GM21360 (cell line): ENCODE measurements at regions not wholly inside any gene's neighbourhood (a gene's known extent, or its start where the extent isn't known, plus 50 kb on each side); places are given as distances from the start of the nearest gene placed in this dataset.
"Not testable (repeated sequence)": the region's sequence is repeated elsewhere in the genome, so short reads cannot be mapped to it uniquely, and the experiment has no call there.

ENCODE experiments used
- ATAC-seq: cut with Tn5 transposase; IDR thresholded peaks from one replicate; pipeline ENCODE4 v1.9.1; 2021; ENCODE audit warnings: mild to moderate bottlenecking, moderate library complexity; ENCODE audit not compliant: unreplicated experiment

DNA sequence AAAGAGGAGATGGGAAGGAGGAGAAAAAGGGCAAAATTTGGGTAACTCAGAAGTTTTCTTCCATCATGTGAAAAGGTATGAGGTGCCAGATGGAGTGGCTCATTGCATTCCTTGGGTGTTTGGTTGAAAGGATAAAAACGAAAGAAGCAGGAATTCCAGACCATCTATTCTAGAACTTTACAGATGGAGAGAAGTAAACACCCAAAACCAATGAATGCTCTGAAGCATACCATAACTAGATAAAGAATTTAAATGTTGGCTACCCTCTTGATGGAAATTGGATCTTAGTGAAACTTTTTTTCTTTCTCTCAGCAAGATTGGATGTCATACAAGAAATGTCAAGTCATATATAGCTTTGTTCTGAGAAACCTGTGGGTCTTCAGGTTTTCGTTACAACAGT lies 175.6 kb upstream of the FAR2 start:
- ATAC-seq, result no peak

DNA sequence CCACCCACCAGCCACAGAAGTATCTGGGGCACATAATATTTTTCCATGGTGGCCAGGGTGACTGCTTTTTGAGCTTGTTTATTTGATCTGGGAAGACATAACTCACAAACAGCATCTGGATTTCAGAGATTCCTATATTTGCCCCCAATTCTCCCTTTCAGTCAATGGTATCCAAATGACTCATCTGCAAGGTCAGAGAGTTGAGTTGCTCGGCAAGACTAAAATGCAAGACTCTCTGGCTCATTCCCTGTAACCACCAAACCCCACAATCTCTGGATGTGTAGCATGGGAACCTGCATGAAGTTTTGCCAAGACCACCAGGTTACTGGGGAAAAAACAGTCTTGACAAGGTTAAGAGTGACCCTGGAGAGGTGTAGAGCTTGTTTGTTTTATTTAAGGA lies 174.9 kb upstream of the FAR2 start:
- no peak for ATAC-seq

DNA sequence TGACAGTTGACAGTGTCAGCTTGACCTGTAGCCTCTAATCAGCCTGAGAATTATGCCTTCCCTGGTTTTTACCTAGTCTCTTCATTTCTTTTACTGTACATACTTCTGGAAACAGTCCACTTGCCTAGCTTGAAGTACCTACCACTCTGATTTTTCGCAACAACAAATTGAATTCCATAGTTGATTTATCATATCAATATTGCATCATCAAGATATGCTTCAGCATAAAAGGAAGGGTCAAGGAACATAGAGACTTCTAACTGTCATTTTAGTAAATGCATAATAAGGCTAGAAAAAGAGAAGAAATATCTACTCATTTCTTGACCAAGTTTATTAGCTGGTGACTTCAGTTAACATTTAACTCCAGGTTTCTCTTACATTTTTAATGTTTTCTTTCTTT lies 174.2 kb upstream of the FAR2 start:
- no peak for ATAC-seq

DNA sequence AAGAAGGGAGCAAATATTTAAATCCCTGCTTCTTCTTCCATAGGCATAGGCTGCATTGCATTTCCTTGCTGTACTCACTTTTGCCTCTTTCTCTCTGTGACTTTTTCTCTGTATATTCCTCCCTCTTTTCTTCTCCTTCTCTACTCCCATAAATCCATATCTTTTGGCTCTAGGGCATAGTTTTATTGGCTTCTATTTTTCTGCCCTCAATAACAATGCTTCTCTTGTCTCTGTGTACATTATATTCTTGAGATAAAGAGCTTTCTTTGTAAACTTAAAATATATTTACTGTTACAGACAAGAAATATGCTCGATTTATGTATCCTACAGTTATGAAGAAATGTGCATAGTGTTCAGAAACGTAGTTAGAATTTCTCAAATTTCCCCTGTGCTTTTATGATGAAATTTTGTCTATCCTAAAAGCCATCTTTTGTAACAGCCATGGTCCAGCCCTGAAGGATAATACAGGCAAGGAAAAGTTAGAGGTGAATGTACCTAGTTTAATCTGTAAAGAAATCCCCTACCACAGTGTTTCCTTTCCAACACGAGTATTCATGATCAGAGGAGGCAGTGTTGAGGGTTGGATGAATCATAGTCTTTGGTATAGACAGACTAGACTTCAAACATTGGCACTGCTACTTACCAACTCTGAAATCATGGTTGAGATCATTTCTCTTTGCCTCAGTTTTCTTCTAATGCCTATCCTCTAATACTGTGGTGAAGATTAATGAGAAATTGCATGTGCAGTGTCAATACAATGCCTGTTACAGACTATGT lies 173.3 kb upstream of the FAR2 start:
- ATAC-seq, result no peak

DNA sequence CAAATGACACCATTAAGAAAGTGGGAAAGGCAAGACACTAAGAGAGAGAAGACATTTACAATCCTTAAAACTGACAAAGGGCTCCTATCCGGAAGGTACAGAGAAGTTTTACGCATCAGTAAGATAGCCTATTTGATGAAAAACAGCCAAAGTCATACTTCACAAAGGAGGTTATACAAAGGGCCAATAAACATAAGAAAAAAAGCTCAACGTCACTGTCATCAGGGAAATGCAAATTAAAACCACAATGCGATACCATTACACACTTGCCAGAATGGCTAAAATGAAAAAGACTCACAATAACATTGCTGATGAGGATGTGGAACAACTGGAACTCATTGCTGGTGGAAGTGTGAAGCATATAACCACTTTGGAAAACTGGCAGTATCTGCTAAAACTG lies 168.6 kb upstream of the FAR2 start:
- ATAC-seq, result no peak

DNA sequence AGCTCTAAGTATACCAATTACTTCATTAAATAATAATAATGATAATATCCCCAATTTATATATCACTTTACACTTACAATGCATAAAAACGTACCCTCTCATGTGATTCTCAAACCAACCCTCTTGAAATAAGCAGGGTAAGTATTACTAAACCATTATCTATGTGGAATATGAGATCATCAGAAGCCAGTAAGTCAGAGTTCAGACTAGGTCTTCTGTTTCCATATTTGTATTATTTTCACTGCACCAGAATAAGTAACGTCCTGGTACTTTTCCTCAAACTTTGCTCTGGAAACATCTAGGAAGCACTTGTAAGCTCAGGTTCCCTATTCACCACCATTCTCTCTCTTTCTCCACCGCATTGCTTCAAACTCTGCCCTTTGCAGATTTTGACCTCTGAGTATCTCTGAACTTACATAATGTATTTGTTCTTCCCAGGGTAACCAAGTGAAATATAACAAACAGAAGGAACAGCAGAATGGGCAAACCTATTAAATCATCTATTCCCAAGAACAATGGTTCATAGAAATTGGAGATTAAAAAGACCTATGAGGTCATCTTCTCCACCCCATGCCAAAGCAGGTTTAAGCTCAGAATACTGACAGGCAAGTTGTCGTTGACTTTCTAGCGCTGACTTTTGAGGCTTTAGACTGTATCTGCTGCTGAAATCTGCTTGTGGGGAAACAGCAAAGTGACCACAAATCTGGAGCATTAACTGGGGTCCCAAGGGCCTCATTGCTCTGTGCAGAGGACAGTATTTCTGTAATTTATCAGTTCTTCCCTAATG lies 161.3 kb upstream of the FAR2 start:
- no peak for ATAC-seq

DNA sequence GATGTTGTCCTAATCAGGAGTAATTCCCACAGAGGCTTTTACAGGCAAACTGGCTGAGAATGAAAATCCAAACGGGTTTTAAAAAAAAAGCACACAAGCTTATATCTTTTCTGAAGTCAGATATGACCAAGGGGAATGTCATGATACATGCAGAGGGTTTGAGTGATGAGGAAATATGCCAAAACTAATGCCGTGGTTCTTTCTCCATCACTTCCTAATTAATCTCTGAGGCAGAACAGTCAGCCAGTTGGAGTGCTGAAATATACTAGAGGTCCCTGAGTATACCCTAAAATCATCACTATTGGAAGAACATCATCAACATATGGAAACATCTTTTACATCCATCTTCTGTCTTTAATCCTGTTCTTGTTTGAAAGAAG lies 160.8 kb upstream of the FAR2 start:
- no peak for ATAC-seq

DNA sequence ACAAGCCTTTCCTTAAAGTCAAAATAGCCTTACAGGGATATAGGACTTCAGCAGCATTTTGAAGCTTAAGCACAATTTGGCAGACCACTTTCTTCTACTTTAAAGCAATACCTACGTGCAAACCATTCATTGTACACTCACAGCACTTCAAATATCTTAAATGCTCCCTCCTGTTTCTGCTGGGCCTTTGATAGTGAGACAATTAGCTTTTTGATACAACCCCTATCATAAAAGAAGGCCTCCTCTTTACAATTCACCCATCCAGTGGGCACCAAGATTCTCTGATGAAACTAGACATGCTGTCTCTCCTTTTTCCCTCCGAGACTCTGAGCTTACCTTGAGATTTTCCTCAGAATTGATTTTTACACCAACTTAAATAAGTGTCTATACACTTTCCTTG lies 157.5 kb upstream of the FAR2 start:
- no peak for ATAC-seq

DNA sequence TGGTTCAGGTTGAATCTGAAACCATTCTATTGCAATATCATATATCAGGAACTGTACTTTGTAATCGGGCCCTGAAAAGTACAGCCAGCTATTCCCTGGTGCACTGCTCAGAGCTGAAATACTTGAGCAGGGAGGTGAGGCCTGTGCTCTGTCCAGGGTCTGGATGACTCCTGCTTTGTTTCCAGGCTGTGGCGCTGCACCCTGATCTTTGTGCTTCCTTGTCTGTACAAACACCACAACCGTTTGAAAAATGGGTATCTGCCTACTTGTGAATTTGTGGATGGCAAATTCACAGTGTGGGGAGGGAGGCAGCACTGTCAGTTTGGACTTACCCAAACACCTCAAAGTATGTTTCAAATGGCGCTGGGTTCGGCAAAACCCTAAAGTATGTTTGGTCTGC lies 155.4 kb upstream of the FAR2 start:
- ATAC-seq, result no peak

DNA sequence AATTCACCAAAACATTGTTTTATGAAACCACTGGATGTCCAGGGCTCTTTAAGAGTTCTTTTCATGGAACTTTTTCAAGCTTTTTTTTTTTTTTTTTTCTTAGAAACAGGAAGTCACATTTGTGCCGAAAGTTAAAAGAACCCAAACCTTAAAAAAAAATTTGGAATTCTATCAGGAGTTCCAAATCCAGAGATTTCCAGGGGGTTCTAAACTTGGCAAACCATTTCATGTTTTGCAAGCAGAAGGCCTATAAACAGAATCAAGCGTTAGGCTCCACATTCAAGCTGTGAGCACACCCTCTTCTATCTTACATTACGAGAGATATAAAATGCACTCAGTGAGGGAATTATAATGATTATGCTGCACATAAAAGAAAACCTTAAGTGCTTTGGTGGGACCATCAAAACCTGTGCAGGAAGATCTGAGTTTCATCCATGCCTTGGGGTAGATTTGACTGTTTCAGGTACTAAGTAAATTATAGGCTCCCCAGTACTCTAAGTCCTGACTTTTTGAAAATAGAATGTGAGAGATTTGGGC lies 154.8 kb upstream of the FAR2 start:
- ATAC-seq, result no peak

DNA sequence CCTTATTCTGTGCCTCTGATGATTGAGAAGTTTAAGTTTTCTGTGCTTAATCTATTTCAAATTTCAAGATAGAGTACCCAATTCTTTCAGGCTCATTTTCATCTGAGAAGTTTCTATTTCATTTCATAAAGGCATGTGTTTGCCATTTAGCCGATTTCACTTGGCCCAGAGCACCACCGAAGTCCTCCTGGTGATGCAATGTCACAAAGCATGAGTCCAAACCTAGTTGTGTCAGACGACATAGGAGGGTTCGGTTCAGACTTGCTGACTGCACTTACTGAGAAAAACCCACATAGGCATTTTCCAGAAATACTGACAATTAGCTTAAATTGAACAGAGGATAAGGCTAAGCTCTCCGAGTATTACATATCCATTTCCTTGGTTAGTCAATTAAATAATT lies 152.4 kb upstream of the FAR2 start:
- no peak for ATAC-seq

DNA sequence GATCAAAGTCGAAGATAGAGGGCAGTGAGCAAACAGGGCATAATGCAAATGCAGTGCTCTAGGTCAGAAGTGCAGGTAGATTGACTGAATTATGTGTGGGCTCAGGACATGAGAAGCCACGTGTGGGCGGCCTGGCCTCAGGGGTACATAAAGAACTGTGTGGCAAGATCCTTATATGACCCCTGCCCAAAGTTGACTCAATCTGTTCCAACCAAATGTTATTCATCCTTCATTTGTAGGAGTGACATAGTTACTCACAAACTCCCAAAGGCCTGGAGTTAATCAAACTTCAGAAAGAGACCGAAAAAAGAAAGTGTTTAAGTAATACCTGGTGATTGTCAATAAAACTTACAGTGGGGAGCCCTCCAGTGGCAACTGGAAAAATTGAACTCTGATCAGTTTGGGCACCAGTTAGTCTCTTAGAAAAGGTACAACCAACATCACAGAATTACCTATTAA lies 150.4 kb upstream of the FAR2 start:
- ATAC-seq, result no peak

DNA sequence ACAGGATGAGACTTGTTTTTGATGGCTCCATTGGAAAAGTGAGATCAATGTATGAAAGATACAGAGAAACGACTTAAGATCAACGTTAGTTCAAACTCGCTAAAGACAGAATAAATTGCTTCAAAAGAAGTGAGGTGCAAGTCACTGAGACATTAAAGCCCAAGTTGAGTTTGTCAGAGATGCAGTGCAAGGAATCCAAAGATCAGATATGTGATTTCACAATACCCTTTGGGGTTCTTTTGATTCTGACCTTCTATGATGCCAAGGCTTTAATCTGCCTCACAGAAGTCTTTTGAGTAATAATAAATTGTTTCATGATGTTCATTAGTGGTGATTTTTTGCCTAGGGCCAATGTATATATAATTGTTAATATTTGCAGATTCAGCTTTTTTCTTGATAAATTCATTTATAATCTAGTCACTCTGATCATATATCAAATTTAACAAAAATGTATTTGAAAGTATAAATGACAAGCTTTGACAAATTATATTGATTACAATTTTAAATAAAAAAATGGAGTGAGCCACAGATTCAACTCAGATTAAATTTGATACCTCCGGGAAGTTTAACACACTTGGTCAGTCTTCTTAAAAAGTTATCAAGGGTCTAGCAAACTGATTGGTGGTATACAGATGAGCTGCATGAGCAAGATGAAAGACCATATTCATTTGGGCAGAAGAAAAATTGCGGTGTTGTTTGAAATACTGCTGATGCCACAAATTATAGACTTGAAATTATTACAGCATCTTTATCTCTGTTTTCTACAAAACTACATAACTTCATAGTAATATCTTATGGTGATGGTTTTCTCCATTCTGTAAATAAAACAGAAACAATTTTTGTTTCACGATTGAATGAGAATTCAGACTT lies 144.8 kb upstream of the FAR2 start:
- no peak for ATAC-seq

DNA sequence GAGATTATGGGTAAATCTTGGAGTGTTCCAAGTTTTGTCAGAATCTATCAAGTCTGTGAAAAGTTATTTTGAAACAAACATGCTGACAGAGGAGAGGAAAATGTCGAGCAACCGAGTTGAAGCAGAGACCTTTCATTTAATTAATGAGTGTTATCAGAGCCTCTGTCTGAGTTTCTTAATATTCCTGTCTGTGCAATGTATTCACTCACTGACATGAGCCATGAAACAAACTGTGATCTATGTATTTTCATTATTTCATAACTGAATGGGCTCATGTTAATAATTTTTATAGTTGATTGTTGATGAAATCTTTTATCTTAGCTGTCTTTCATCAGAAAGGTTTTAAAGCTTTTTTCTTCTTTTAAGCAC lies 144.2 kb upstream of the FAR2 start:
- ATAC-seq, result no peak

DNA sequence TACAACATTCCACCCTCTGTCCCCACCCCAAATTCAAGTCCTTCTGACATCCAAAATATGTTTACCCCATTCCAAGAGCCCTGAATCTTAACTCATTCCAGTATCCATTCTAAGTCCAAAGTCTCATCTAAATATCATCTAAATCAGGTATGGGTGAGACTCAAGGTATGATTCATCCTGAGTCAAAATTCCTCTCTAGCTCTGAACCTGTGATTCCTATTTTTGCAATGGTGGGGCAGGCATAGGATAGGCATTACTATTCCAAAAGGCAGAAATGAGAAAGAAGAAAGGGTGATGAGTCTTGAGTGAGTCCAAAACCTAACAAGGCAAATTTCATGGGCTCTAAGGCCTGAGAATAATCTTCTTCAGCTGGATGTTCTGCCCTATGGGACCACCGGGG lies 140.3 kb upstream of the FAR2 start:
- ATAC-seq, result no peak

DNA sequence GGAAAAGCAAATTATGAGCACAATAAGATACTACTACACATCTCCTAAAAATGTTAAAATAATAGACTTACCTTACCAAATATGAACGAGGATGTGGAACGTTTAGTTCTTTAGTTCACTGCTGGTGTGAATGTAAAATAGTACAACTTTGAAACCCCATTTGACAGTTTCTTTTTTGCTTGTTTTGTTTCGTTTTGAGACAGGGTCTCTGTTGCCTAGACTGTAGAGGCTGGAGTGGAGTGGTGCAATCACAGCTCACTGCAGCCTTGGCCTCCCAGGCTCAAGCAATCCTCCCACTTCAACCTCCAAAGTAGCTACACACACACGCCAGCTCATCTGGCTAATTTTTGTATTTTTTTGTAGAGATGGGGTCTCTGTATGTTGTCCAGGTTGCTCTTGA lies 136.4 kb upstream of the FAR2 start:
- ATAC-seq, result no peak

DNA sequence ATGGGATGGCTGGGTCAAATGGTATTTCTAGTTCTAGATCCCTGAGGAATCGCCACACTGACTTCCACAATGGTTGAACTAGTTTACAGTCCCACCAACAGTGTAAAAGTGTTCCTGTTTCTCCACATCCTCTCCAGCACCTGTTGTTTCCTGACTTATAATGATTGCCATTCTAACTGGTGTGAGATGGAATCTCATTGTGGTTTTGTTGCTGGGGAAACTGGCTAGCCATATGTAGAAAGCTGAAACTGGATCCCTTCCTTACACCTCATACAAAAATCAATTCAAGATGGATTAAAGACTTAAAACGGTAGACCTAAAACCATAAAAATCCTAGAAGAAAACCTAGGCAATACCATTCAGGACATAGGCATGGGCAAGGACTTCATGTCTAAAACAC lies 131.5 kb upstream of the FAR2 start:
- not testable (repeated sequence) for ATAC-seq

DNA sequence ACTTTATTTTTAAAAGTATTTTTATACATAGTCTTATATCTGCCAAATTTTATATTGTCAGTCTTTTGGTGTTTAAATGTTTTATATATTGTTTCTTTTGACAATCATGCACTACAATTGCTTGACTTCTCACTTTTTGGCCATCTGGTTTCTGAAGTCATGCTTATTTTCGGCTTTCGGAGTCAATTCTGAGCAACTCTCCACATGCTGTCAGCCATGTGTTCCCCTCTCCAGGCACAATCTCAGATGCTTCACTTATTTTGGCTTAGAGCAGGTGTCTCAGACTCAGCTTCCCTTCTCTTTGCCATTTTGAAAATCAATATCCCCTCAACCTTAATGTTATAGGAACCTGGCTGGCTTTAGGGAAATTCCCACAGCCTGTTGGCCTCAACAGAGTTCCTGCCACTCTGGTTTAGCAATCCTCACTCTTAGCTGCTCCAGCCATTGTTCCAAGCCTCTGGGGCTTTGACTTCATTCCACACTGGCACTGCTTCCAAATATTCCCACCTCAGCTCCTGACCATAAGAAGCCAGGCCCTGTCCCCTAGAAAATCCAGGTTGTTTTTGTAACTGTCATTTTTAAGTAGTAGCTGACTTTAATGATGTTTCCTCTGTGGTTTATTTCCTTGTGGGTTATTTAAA lies 125.5 kb upstream of the FAR2 start:
- ATAC-seq, result no peak

DNA sequence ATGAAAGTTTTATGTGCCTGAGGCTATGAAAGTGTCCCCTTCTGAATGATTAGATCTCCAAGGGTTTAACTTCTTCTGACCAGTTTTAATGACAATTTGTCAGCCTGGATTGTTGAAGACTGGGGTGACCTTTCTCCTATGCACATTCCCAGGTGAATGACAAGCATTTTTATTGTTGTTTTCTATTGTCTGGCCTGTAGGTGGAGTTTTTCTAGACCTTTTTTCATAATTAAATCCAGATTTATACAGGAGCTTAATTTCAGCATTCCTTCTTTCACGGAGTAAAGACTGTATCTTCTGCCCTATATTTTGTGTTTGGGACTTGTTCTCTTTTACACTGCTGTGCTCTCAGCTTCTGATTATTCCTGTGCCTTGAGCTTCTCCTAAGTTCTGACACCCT lies 125.0 kb upstream of the FAR2 start:
- no peak for ATAC-seq

DNA sequence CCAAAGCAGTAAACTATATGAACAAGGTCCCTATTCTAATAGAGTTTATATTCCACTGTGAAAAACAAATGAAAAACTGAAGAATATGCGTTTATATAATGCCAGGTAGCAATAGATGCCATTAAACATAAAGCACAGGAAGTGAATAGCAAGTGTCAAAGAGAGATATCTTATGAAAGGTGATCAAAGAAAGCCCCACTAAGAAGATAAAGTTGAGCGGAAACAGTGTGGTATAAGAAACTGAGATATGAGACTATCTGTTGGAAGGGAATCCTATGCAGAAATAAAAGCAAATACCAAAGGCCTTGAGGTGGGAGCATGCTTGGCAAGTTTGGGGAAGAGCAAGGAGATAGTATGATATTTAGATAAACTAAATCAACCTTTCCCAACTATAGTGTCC lies 123.1 kb upstream of the FAR2 start:
- no peak for ATAC-seq

DNA sequence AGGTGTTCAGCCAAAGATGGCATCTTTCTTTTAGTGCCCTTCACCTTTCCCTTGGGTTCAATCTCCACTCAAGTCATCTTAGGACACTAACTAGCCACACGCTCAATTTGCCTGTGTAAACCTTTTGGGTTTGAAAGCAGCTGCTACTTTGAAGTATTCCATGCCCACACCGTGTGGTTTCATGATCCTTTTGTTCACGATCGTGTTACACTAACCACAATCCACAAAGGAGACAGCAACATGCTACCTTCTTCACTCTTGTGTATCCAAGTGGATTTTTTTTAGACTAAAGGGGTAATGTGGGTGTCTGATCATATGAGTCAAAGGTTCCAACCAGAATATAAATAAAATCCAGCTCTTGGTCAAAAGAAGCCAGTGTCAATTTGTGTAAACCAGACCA lies 122.7 kb upstream of the FAR2 start:
- ATAC-seq, result no peak
